Stimulated activated naive B cell treated with anti-CD40 and anti-IgM and Interleukin-4, amounts not matched to agents 10 μg/mL and 1 μg/mL and 100 μg/mL, for 72 hours (primary cell): ENCODE measurements at regions not wholly inside any gene's neighbourhood (a gene's known extent, or its start where the extent isn't known, plus 50 kb on each side); places are given as distances from the start of the nearest gene placed in this dataset.

ENCODE experiments used
- ATAC-seq, 2 donors: fragments of 150-1000 bp; cut with Tn5 transposase; replicated peaks; 2 replicates each; pipeline ENCODE4 v1.10.0; 2021; ENCODE audit warnings: moderate library complexity in 1 of 2
- DNase-seq: peaks from one replicate; pipeline ENCODE4 v3.0.0; 2021
- H3K27ac Mint-ChIP-seq: one replicate; pipeline ENCODE4 v1.8.0; 2022; ENCODE audit warnings: mild to moderate bottlenecking, mixed read lengths
- H3K27me3 Mint-ChIP-seq, 2 donors: one replicate each; pipeline ENCODE4 v1.8.0; 2022; ENCODE audit warnings: mixed read lengths in 2 of 2
- H3K36me3 Mint-ChIP-seq, 2 donors: one replicate each; pipeline ENCODE4 v1.8.0; 2022; ENCODE audit warnings: mixed read lengths in 2 of 2, mild to moderate bottlenecking in 1 of 2
- H3K4me1 Mint-ChIP-seq, 2 donors: one replicate each; pipeline ENCODE4 v1.8.0; 2022; ENCODE audit warnings: mixed read lengths in 2 of 2, mild to moderate bottlenecking in 1 of 2
- H3K4me3 Mint-ChIP-seq, 2 donors: one replicate each; pipeline ENCODE4 v1.8.0; 2022; ENCODE audit warnings: mild to moderate bottlenecking in 2 of 2, mixed read lengths in 2 of 2, moderate library complexity in 1 of 2
- H3K9me3 Mint-ChIP-seq, 2 donors: one replicate each; pipeline ENCODE4 v1.8.0; 2022; ENCODE audit warnings: mixed read lengths in 2 of 2, mild to moderate bottlenecking in 1 of 2

- no peak overlapping the region for H3K4me3 Mint-ChIP-seq
- no peaks in the 10 kb centered on the region for H3K4me1 Mint-ChIP-seq
- ATAC-seq, result no peak
- H3K27ac Mint-ChIP-seq, result no peak overlapping the region
- DNase-seq, result no peak
- no peaks in the 10 kb centered on the region for H3K9me3 Mint-ChIP-seq
- no peaks in the 10 kb centered on the region for H3K36me3 Mint-ChIP-seq
- H3K27me3 Mint-ChIP-seq, result peaks cover 6% of the 10 kb centered on the region in 2 donors
Observed at GRCh38 chr2:172213116-172213860, 110.6 kb upstream of the DLX2 start.

DNA sequence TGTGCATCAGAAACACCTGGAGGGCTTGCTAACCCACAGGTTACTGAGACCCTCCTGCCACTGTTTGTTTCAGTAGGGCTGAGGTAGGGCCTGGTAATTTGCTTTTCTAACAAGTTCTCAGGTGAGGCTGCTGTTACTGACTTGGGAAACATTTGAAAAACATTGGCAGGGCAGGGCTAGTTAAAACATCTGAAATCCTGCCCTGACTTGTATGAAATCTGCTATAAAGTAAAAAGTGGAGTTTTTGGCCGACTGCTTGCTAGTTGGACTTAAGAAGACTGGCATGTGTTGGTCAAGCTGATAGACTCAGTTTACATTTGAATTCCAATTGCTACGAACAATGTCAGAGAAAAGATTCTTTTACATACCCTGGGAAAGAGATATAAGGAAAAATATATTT, 111.6 kb upstream of the DLX2 start:
- H3K27me3 Mint-ChIP-seq, result peaks cover 6 to 13% of the 10 kb centered on the region in 2 donors
- H3K4me3 Mint-ChIP-seq, result no peak overlapping the region
- no peak for DNase-seq
- no peaks in the 10 kb centered on the region for H3K4me1 Mint-ChIP-seq
- no peak overlapping the region for H3K27ac Mint-ChIP-seq
- H3K9me3 Mint-ChIP-seq, result no peaks in the 10 kb centered on the region
- no peak for ATAC-seq
- no peaks in the 10 kb centered on the region for H3K36me3 Mint-ChIP-seq

- H3K9me3 Mint-ChIP-seq, result no peaks in the 10 kb centered on the region
- H3K36me3 Mint-ChIP-seq, result no peaks in the 10 kb centered on the region
- H3K27ac Mint-ChIP-seq, result no peak overlapping the region
- DNase-seq (no peak), ATAC-seq (no peak)
- H3K4me3 Mint-ChIP-seq, result no peak overlapping the region
- peaks cover 6 to 13% of the 10 kb centered on the region in 2 donors for H3K27me3 Mint-ChIP-seq
- no peaks in the 10 kb centered on the region for H3K4me1 Mint-ChIP-seq
Observed at GRCh38 chr2:172215172-172215935, 112.7 kb upstream of the DLX2 start.

GRCh38 chr2:172215936-172216335, 113.2 kb upstream of the DLX2 start:
- ATAC-seq (no peak), DNase-seq (no peak)
- Mint-ChIP-seq H3K4me1 (no peaks in the 10 kb centered on the region), H3K9me3 (no peaks in the 10 kb centered on the region), H3K36me3 (no peaks in the 10 kb centered on the region), H3K4me3 (no peak overlapping the region), H3K27me3 (peaks cover 6 to 13% of the 10 kb centered on the region in 2 donors), H3K27ac (no peak overlapping the region)

DNA sequence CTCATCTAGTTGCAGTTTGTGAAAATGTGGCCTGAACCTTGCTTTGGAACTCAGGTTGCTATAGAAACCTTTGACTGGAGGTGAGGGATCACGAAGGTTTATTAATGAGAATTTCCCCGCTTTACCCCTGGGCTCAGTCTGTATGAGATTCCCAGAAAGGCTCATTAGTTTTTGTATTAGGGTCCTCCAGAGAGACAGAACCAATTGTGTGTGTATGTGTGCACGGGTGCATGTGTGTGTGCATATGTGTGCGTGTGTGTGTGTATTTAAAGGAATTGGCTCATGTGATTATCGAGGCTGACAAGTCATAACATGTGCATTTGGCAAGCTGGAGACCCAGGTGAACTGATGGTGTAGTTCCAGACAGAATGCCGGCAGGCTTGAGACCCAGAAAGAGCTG, 113.8 kb upstream of the DLX2 start:
- Mint-ChIP-seq H3K9me3 (no peaks in the 10 kb centered on the region), H3K36me3 (no peaks in the 10 kb centered on the region), H3K4me1 (no peaks in the 10 kb centered on the region), H3K4me3 (no peak overlapping the region), H3K27ac (no peak overlapping the region), H3K27me3 (peaks cover 6 to 13% of the 10 kb centered on the region in 2 donors)
- no peak for ATAC-seq
- no peak for DNase-seq

- H3K36me3 Mint-ChIP-seq, result no peaks in the 10 kb centered on the region
- H3K27me3 Mint-ChIP-seq, result peaks cover 6 to 20% of the 10 kb centered on the region in 2 donors
- no peaks in the 10 kb centered on the region for H3K9me3 Mint-ChIP-seq
- no peak overlapping the region for H3K27ac Mint-ChIP-seq
- H3K4me3 Mint-ChIP-seq, result no peak overlapping the region
- ATAC-seq, result no peak
- no peak for DNase-seq
- H3K4me1 Mint-ChIP-seq, result no peaks in the 10 kb centered on the region
Observed at GRCh38 chr2:172219201-172219600, 116.5 kb upstream of the DLX2 start.

DNA sequence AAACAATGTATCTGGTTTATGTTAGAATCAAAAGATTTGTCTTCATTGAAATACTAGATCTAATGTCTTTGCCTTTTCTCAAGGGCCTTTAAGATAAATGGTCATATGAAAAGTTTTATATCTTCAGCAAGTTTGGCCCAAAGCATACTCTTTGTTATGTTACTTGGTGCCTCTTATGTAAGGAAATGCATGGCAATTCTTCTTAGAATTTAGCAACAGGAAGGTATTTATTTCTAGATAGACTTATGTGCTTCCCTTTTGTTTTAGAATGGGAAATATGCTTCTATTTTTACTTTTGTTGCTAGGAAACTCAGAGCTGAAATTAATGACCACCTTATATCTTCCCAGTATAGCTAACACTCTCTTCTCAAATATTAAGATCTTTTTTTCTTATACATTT, 117.4 kb upstream of the DLX2 start:
- DNase-seq, result no peak
- no peak for ATAC-seq
- Mint-ChIP-seq H3K36me3 (no peaks in the 10 kb centered on the region), H3K4me3 (no peak overlapping the region), H3K27ac (no peak overlapping the region), H3K4me1 (no peaks in the 10 kb centered on the region), H3K9me3 (no peaks in the 10 kb centered on the region), H3K27me3 (peaks cover 5 to 21% of the 10 kb centered on the region in 2 donors)

- H3K36me3 Mint-ChIP-seq, result no peaks in the 10 kb centered on the region
- H3K4me3 Mint-ChIP-seq, result no peak overlapping the region
- H3K27me3 Mint-ChIP-seq, result peaks cover 10 to 27% of the 10 kb centered on the region in 2 donors
- no peak overlapping the region for H3K27ac Mint-ChIP-seq
- no peaks in the 10 kb centered on the region for H3K4me1 Mint-ChIP-seq
- H3K9me3 Mint-ChIP-seq, result no peaks in the 10 kb centered on the region
- DNase-seq (no peak), ATAC-seq (no peak)
Observed at GRCh38 chr2:172223601-172224054, 120.9 kb upstream of the DLX2 start.

GRCh38 chr2:172225786-172226185, 123.1 kb upstream of the DLX2 start:
- Mint-ChIP-seq H3K4me3 (no peak overlapping the region), H3K27me3 (peaks cover 20 to 30% of the 10 kb centered on the region in 2 donors), H3K9me3 (no peaks in the 10 kb centered on the region), H3K4me1 (no peaks in the 10 kb centered on the region), H3K36me3 (no peaks in the 10 kb centered on the region), H3K27ac (no peak overlapping the region)
- DNase-seq (no peak), ATAC-seq (no peak)

DNA sequence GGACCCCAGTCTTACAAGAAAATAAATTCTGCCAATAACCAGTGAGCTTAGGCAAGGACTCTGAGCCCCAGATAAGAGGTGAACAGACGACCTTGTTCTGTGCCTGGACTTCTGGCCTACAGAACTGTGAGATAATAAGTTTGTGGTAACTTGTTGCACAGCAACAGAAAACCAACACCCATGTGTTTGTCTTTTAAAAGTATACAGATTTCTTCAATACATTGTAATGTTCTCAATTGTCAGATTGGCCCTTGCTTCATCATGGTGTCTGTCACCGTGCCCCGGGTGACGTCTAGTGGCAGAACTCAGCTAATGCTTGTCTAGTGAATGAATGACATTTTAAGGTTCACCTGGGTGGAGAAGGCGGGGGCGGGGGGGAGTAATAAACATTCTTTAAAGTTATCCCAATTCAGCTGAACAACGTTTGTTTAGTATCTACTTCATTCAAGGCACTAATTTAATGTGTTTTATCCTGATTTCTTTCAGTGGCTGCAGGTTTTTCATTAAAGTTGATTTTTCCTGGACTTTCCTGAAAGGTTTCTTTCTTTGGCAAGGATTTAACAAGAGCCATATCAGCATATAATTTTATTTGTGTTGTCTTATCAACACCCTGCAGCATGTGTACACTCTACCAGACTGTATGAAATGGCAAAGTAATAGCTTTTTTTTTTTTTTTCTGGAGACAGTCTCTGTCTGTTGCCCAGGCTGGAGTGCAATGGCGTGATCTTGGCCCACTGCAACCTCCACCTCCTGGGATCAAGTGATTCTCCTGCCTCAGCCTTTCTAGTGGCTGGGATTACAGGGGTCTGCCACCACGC, 123.8 kb upstream of the DLX2 start:
- no peaks in the 10 kb centered on the region for H3K4me1 Mint-ChIP-seq

DNA sequence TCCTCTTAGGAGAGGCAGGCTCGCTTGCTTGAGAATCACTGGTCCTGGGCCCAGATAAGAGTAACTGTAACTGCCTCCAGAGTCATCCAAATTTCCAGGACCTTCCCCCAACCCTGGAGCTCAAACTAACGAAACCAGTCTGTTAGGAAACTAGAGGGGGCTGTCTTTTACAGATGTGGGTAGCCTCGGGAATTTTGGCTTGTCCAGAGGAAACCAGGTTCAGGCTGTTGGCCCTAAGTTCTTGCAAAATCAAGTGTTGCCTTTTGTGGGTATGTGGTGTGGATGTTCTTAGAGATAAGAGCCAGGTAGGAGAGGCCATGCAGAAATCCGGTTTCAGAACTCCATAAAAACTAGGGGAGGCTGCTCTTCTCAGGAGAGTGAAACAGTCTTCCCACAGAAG, 125.0 kb upstream of the DLX2 start:
- no peak overlapping the region for H3K27ac Mint-ChIP-seq
- H3K4me1 Mint-ChIP-seq, result no peaks in the 10 kb centered on the region
- H3K36me3 Mint-ChIP-seq, result no peaks in the 10 kb centered on the region
- H3K4me3 Mint-ChIP-seq, result no peak overlapping the region
- ATAC-seq (no peak), DNase-seq (no peak)
- H3K27me3 Mint-ChIP-seq, result peaks cover 26 to 32% of the 10 kb centered on the region in 2 donors
- H3K9me3 Mint-ChIP-seq, result no peaks in the 10 kb centered on the region

More for the DNA sequence above, 123.8 kb upstream of the DLX2 start:
- Mint-ChIP-seq H3K27me3 (peaks cover 20 to 34% of the 10 kb centered on the region in 2 donors), H3K27ac (no peak overlapping the region), H3K4me3 (no peak overlapping the region), H3K9me3 (no peaks in the 10 kb centered on the region), H3K36me3 (no peaks in the 10 kb centered on the region)
- ATAC-seq, result no peak
- DNase-seq, result no peak

GRCh38 chr2:172228177-172228808, 125.6 kb upstream of the DLX2 start:
- H3K4me3 Mint-ChIP-seq, result no peak overlapping the region

GRCh38 chr2:172229125-172229524, 126.4 kb upstream of the DLX2 start:
- peaks cover 40 to 41% of the 10 kb centered on the region in 2 donors for H3K27me3 Mint-ChIP-seq
- H3K4me1 Mint-ChIP-seq, result peaks cover 2 to 3% of the 10 kb centered on the region in 2 donors
- no peak for DNase-seq
- no peaks in the 10 kb centered on the region for H3K9me3 Mint-ChIP-seq
- ATAC-seq, result no peak
- H3K27ac Mint-ChIP-seq, result no peak overlapping the region
- H3K4me3 Mint-ChIP-seq, result no peak overlapping the region
- H3K36me3 Mint-ChIP-seq, result no peaks in the 10 kb centered on the region

More at GRCh38 chr2:172228177-172228808, 125.6 kb upstream of the DLX2 start:
- no peak for ATAC-seq
- Mint-ChIP-seq H3K27ac (no peak overlapping the region), H3K4me1 (no peaks in the 10 kb centered on the region), H3K27me3 (peaks cover 32 to 33% of the 10 kb centered on the region in 2 donors), H3K9me3 (no peaks in the 10 kb centered on the region), H3K36me3 (no peaks in the 10 kb centered on the region)
- DNase-seq, result no peak

- peaks cover 49 to 53% of the 10 kb centered on the region in 2 donors for H3K27me3 Mint-ChIP-seq
- H3K9me3 Mint-ChIP-seq, result no peaks in the 10 kb centered on the region
- no peak overlapping the region for H3K4me3 Mint-ChIP-seq
- DNase-seq, result no peak
- peaks cover 0 to 2% of the 10 kb centered on the region in 2 donors for H3K36me3 Mint-ChIP-seq
- peaks cover 13 to 16% of the 10 kb centered on the region in 2 donors for H3K4me1 Mint-ChIP-seq
- no peak overlapping the region for H3K27ac Mint-ChIP-seq
- no peak for ATAC-seq
Observed at GRCh38 chr2:172230332-172230888, 127.7 kb upstream of the DLX2 start.
